Loucy (cell line): ENCODE measurements at regions not wholly inside any gene's neighbourhood (a gene's known extent, or its start where the extent isn't known, plus 50 kb on each side); places are given as distances from the start of the nearest gene placed in this dataset.

Experiments
- EZH2phosphoT487 ChIP-seq: fragments of 200-600 bp; IDR thresholded peaks from 2 replicates; pipeline ENCODE4 v1.6.1; 2018; ENCODE audit warnings: antibody characterized with exemption, mild to moderate bottlenecking, moderate library complexity, borderline replicate concordance
- TF ChIP-seq, protein P1 (sequence below): fragments of 200-600 bp; sonication (generic); conservative IDR thresholded peaks from 2 replicates; pipeline ENCODE4 v1.5.1; 2014; ENCODE audit warnings: mild to moderate bottlenecking, antibody characterized with exemption, low read length

DNA sequence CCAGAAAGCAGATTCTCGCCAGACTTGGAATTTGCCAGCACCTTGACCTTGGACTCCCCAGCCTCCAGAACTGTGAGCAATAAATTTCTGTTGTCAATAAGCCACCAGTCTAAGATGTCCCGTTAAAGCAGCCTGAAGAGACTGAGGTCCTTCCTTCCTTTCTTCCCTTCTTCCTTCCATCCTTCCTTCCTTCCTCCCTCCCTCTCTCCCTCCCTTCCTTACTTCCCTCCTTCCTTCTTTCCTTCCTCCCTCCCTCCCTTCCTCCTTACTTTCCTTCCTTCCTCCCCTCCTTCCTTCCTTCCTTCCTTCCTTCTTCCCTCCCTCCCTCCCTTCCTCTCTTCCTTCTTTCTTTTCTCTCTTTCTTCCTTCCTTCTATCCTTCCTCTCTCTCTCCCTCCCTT lies 66.4 kb downstream of the NPTX2 start:
- TF ChIP-seq, protein P1, sequence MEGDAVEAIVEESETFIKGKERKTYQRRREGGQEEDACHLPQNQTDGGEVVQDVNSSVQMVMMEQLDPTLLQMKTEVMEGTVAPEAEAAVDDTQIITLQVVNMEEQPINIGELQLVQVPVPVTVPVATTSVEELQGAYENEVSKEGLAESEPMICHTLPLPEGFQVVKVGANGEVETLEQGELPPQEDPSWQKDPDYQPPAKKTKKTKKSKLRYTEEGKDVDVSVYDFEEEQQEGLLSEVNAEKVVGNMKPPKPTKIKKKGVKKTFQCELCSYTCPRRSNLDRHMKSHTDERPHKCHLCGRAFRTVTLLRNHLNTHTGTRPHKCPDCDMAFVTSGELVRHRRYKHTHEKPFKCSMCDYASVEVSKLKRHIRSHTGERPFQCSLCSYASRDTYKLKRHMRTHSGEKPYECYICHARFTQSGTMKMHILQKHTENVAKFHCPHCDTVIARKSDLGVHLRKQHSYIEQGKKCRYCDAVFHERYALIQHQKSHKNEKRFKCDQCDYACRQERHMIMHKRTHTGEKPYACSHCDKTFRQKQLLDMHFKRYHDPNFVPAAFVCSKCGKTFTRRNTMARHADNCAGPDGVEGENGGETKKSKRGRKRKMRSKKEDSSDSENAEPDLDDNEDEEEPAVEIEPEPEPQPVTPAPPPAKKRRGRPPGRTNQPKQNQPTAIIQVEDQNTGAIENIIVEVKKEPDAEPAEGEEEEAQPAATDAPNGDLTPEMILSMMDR = no peak
- TF ChIP-seq EZH2phosphoT487 = no peak
